HCT116 (cell line): ENCODE measurements at regions not wholly inside any gene's neighbourhood (a gene's known extent, or its start where the extent isn't known, plus 50 kb on each side); places are given as distances from the start of the nearest gene placed in this dataset.
A peak's percentile ranks its signal among the peaks of the same experiment; 100 is the strongest.

ENCODE experiments used
- ATAC-seq: fragments of 200-7000 bp; cut with Tn5 transposase; 2 replicates; pipeline ENCODE4 v1.9.1; 2020; ENCODE audit warnings: mild to moderate bottlenecking, moderate library complexity
- BruUV-seq: library from RNA; stranded (reverse); fragments of 400-500 nt; replicated peaks from 2 replicates; lab custom pipeline; 2021; lab: Mats Ljungman, UMichigan
- CTCF ChIA-PET: fragments of 300-600 bp; sonication (Branson Sonifier 250); formaldehyde crosslinking; loops from one replicate; lab custom pipeline; 2021; ENCODE audit warnings: antibody characterized with exemption; lab: Charles Lee
- POLR2A ChIA-PET: fragments of 300-600, 350-600 bp; sonication (Branson Sonifier 250); formaldehyde crosslinking; loops from one replicate; lab custom pipeline; 2021; ENCODE audit warnings: antibody characterized with exemption; lab: Charles Lee
- RAD21 ChIA-PET, 2 experiments: fragments of 300-600 bp; sonication (Branson Sonifier 250); formaldehyde crosslinking; loops; one replicate each; lab custom pipeline; 2023; ENCODE audit warnings: low total read pairs in 2 of 2; ENCODE audit not compliant: uncharacterized antibody in 2 of 2, unreplicated experiment in 2 of 2, low non-redundant PET in 1 of 2; lab: Charles Lee
- DNase-seq: peaks from one replicate; pipeline ENCODE4 v3.0.0-alpha.2; 2010; ENCODE audit warnings: low read depth, low spot score
- H2AFZ ChIP-seq: fragments of 200-600 bp; shearing (Covaris generic), sonication (generic); 2 replicates; pipeline ENCODE4 v1.6.1; 2017; ENCODE audit warnings: low read depth, mixed run types, mixed read lengths, antibody characterized with exemption, low read length; ENCODE audit not compliant: poor library complexity, severe bottlenecking
- H3K27ac ChIP-seq: 2 replicates; pipeline ENCODE4 v1.5.1; 2012; ENCODE audit warnings: low read depth, low read length
- H3K27me3 ChIP-seq: fragments of 200-600 bp; sonication (generic); 2 replicates; pipeline ENCODE4 v1.6.1; 2016; ENCODE audit warnings: mixed run types, low read length, mixed read lengths; ENCODE audit not compliant: insufficient read depth
- H3K36me3 ChIP-seq, 2 experiments: fragments of 200-500 bp in 1 of 2; fragments of 200-600 bp in 1 of 2; sonication (Bioruptor generic) in 1 of 2; sonication (generic) in 1 of 2; 2 replicates each; pipeline versions ENCODE4 v1.5.1 to v1.6.1; 2014 to 2016; ENCODE audit warnings: low read length in 2 of 2, inconsistent platforms in 1 of 2, mixed read lengths in 1 of 2, mixed run types in 1 of 2; ENCODE audit not compliant: insufficient read depth in 2 of 2, control insufficient read depth in 1 of 2
- H3K4me1 ChIP-seq, 2 experiments: fragments of 200-600 bp in 1 of 2; sonication (generic) in 1 of 2; 2 replicates each; pipeline versions ENCODE4 v1.5.1 to v1.6.1; 2012 to 2017; ENCODE audit warnings: low read length in 2 of 2, inconsistent platforms in 1 of 2, mild to moderate bottlenecking in 1 of 2, mixed read lengths in 1 of 2, mixed run types in 1 of 2, moderate library complexity in 1 of 2; ENCODE audit not compliant: insufficient read depth in 2 of 2, control insufficient read depth in 1 of 2
- H3K4me2 ChIP-seq: fragments of 200-600 bp; sonication (generic); 2 replicates; pipeline ENCODE4 v1.6.1; 2017; ENCODE audit warnings: mixed run types, low read length, mixed read lengths
- H3K4me3 ChIP-seq, 2 experiments: fragments of 200-600 bp in 1 of 2; sonication (generic) in 1 of 2; replicated peaks in 1 of 2; 2 replicates each; pipeline ENCODE4 v1.5.1; 2011 to 2016; ENCODE audit warnings: low read length in 2 of 2, control low read depth in 1 of 2, low read depth in 1 of 2, mild to moderate bottlenecking in 1 of 2, mixed read lengths in 1 of 2, mixed run types in 1 of 2
- H3K79me2 ChIP-seq: fragments of 200-600 bp; sonication (generic); 2 replicates; pipeline ENCODE4 v1.6.1; 2017; ENCODE audit warnings: mild to moderate bottlenecking, mixed run types, low read length, moderate library complexity, mixed read lengths; ENCODE audit not compliant: insufficient read depth
- H3K9ac ChIP-seq: fragments of 200-600 bp; sonication (generic); 2 replicates; pipeline ENCODE4 v1.6.1; 2016; ENCODE audit warnings: low read length, mixed read lengths
- H3K9me2 ChIP-seq: fragments of 200-600 bp; sonication (generic), shearing (Covaris generic); 2 replicates; pipeline ENCODE4 v1.6.1; 2017; ENCODE audit warnings: mixed run types, mild to moderate bottlenecking, moderate library complexity; ENCODE audit not compliant: insufficient read depth
- H3K9me3 ChIP-seq, 2 experiments: fragments of 200-500 bp in 1 of 2; fragments of 200-600 bp in 1 of 2; sonication (Bioruptor generic) in 1 of 2; sonication (generic) in 1 of 2; 2 replicates each; pipeline ENCODE4 v1.6.1; 2014 to 2017; ENCODE audit warnings: low read length in 2 of 2, mixed read lengths in 2 of 2, inconsistent platforms in 1 of 2, low read depth in 1 of 2, mild to moderate bottlenecking in 1 of 2, mixed run types in 1 of 2, moderate library complexity in 1 of 2; ENCODE audit not compliant: control insufficient read depth in 1 of 2, insufficient read depth in 1 of 2
- H4K20me1 ChIP-seq: fragments of 200-600 bp; sonication (generic), shearing (Covaris generic); 2 replicates; pipeline ENCODE4 v1.6.1; 2017; ENCODE audit warnings: mixed run types, mild to moderate bottlenecking, moderate library complexity; ENCODE audit not compliant: insufficient read depth
- CEBPB ChIP-seq: IDR thresholded peaks from 2 replicates; pipeline ENCODE4 v1.6.1; 2012; ENCODE audit warnings: low read depth
- ELF1 ChIP-seq: IDR thresholded peaks from 2 replicates; pipeline ENCODE4 v1.6.1; 2012; ENCODE audit warnings: low read depth, borderline replicate concordance
- EZH2 ChIP-seq: fragments of 200-600 bp; sonication (generic); IDR thresholded peaks from 2 replicates; pipeline ENCODE4 v1.6.1; 2017; ENCODE audit warnings: antibody characterized with exemption, mixed run types
- POLR2A ChIP-seq: IDR thresholded peaks from 2 replicates; pipeline ENCODE4 v1.7.0; 2011; ENCODE audit warnings: borderline replicate concordance; ENCODE audit not compliant: insufficient read depth, insufficient read length; ENCODE audit errors: extremely low read depth
- RAD21 ChIP-seq: IDR thresholded peaks from 2 replicates; pipeline ENCODE4 v1.6.1; 2012; ENCODE audit warnings: low read depth, mild to moderate bottlenecking
- REST ChIP-seq: IDR thresholded peaks from 2 replicates; pipeline ENCODE4 v1.6.1; 2012; ENCODE audit warnings: low read depth
- SIN3A ChIP-seq: IDR thresholded peaks from 2 replicates; pipeline ENCODE4 v1.6.1; 2012; ENCODE audit warnings: low read depth
- SP1 ChIP-seq: IDR thresholded peaks from 2 replicates; pipeline ENCODE4 v1.6.1; 2012; ENCODE audit warnings: low read depth
- SRF ChIP-seq: IDR thresholded peaks from 2 replicates; pipeline ENCODE4 v1.6.1; 2012; ENCODE audit warnings: low read depth
- YY1 ChIP-seq: IDR thresholded peaks from 2 replicates; pipeline ENCODE4 v1.6.1; 2011; ENCODE audit warnings: low read length, low read depth, moderate library complexity, mild to moderate bottlenecking; ENCODE audit not compliant: insufficient replicate concordance; ENCODE audit errors: extremely low read depth
- ZBTB33 ChIP-seq: IDR thresholded peaks from 2 replicates; pipeline ENCODE4 v1.6.1; 2011; ENCODE audit warnings: mild to moderate bottlenecking, low read length, moderate library complexity; ENCODE audit not compliant: insufficient replicate concordance; ENCODE audit errors: extremely low read depth
- ZFX ChIP-seq: fragments of 450-650 bp; IDR thresholded peaks from 2 replicates; pipeline ENCODE4 v1.6.1; 2017
- ZNF274 ChIP-seq: fragments of 200-500 bp; sonication (Bioruptor generic); IDR thresholded peaks from 2 replicates; pipeline ENCODE4 v1.6.1; 2014; ENCODE audit warnings: mild to moderate bottlenecking, low read depth, low read length, inconsistent platforms
- intact Hi-C: fragments of 100-400 bp; cut with micrococcal nuclease; formaldehyde crosslinking; loops from 2 replicates; pipeline ENCODE4 v1.10.0; 2022
- TF ChIP-seq, protein P1 (sequence below), 3 experiments: fragments of 200-600 bp in 1 of 3; sonication (generic) in 1 of 3; IDR thresholded peaks in 2 of 3; conservative IDR thresholded peaks in 1 of 3; 2 replicates each; pipeline ENCODE4 v1.5.1; 2012 to 2017; ENCODE audit warnings: low read depth in 2 of 3, low read length in 2 of 3, antibody characterized with exemption in 1 of 3, borderline replicate concordance in 1 of 3, control low read depth in 1 of 3, mild to moderate bottlenecking in 1 of 3, mixed read lengths in 1 of 3, mixed run types in 1 of 3, moderate library complexity in 1 of 3; ENCODE audit not compliant: insufficient read depth in 1 of 3

- TF ChIP-seq REST (no peak), EZH2 (no peak), SRF (no peak), ELF1 (no peak), CEBPB (no peak)
These were observed 647.6 kb upstream of the SPRY2 start (continued) for GRCh38 chr13:80988391-80989151.

DNA sequence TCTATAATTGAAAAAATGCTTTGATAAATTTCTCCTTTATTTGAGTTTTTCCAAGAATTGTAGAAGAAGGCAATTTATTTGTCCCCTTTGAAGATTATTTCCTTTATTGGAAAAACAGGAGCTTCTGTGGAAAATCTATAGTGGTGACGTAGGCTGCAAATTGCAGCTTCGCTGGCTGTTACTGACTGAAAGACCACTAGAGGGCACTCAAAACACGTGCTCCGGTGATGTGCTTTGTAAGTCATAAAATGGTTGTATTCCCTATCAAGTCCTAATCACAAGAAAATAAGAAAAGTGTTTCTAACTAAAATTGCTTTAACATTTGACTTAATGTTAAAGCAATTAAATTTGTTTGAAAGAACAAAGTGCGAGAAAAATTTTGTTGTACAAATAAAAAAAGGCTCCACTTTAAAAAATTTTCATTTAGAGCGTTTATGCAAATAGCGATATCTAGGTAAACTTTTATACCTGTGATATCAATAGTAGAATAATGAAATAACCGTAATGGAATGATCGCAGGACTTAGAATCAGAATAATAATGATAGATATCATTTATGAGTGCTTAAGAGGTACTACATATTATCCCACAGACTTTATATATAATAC lies 638.2 kb upstream of the SPRY2 start:
- Histone ChIP-seq H3K36me3 (no peaks in the 10 kb centered on the region), H3K79me2 (no peaks in the 10 kb centered on the region), H4K20me1 (no peaks in the 10 kb centered on the region), H2AFZ (peak overlapping the region; percentile 78), H3K27me3 (no peaks in the 10 kb centered on the region), H3K4me1 (no peaks in the 10 kb centered on the region), H3K4me2 (no peak overlapping the region), H3K9me2 (no peaks in the 10 kb centered on the region), H3K9me3 (no peaks in the 10 kb centered on the region), H3K27ac (no peak overlapping the region), H3K9ac (no peak overlapping the region), H3K4me3 (no peak overlapping the region)
- BruUV-seq, result no TSS peak
- intact Hi-C loops, result loop anchor here (1.0 kb wide), 1 partner anchor 38 kb away; no protein-coding TSS in a partner anchor
- DNase-seq (peak; percentile 46), ATAC-seq (peak; percentile 71; the same call in 1 of the 2 replicates)
- RAD21 ChIA-PET, result no interaction called here
- POLR2A ChIA-PET, result no interaction called here
- CTCF ChIA-PET, result interaction anchor here (0.7 to 2.8 kb wide), 3 partner anchors 10 to 38 kb away, joined by 3 to 14 read pairs (median 4); no protein-coding TSS in a partner anchor
- TF ChIP-seq YY1 (no peak), EZH2 (no peak), ZFX (no peak), POLR2A (no peak), SRF (no peak), SP1 (no peak), ZBTB33 (no peak), ZNF274 (no peak), ELF1 (no peak), SIN3A (no peak), RAD21 (peak; percentile 61), CEBPB (no peak)
- TF ChIP-seq, protein P1, sequence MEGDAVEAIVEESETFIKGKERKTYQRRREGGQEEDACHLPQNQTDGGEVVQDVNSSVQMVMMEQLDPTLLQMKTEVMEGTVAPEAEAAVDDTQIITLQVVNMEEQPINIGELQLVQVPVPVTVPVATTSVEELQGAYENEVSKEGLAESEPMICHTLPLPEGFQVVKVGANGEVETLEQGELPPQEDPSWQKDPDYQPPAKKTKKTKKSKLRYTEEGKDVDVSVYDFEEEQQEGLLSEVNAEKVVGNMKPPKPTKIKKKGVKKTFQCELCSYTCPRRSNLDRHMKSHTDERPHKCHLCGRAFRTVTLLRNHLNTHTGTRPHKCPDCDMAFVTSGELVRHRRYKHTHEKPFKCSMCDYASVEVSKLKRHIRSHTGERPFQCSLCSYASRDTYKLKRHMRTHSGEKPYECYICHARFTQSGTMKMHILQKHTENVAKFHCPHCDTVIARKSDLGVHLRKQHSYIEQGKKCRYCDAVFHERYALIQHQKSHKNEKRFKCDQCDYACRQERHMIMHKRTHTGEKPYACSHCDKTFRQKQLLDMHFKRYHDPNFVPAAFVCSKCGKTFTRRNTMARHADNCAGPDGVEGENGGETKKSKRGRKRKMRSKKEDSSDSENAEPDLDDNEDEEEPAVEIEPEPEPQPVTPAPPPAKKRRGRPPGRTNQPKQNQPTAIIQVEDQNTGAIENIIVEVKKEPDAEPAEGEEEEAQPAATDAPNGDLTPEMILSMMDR (IDR thresholded peaks at IDR 0.05 in 2 of 3, conservative IDR thresholded peaks at IDR 0.05 in 1 of 3; ENCODE audit: borderline replicate concordance in 1 of 3, insufficient read depth in 1 of 3, low read depth in 2 of 3, low read length in 2 of 3), result peak; percentile 41 to 87 (median 72); a peak in 5 of 6 replicates
